Adrenal gland (tissue), 5 donors: ENCODE measurements at regions not wholly inside any gene's neighbourhood (a gene's known extent, or its start where the extent isn't known, plus 50 kb on each side); places are given as distances from the start of the nearest gene placed in this dataset.

ENCODE experiments used
- POLR2A ChIP-seq, 2 donors: fragments of 450-650 bp; IDR thresholded peaks; one replicate each; pipeline ENCODE4 v1.6.1; 2017; ENCODE audit warnings: antibody characterized with exemption in 2 of 2, mild to moderate bottlenecking in 2 of 2, moderate library complexity in 1 of 2
- TF ChIP-seq, protein P1 (sequence below), 6 experiments: fragments of 450-650 bp in 4 of 6; fragments of 200-600 bp in 2 of 6; sonication (generic) in 1 of 6; IDR thresholded peaks; 1 replicate in 5 of 6; 2 replicates in 1 of 6; pipeline versions ENCODE4 v1.5.1 to v1.8.0; 2016 to 2021; ENCODE audit warnings: antibody characterized with exemption in 6 of 6, mild to moderate bottlenecking in 2 of 6, moderate library complexity in 1 of 6
- donor health status: DM: no; HTN: no; CAD: no.

DNA sequence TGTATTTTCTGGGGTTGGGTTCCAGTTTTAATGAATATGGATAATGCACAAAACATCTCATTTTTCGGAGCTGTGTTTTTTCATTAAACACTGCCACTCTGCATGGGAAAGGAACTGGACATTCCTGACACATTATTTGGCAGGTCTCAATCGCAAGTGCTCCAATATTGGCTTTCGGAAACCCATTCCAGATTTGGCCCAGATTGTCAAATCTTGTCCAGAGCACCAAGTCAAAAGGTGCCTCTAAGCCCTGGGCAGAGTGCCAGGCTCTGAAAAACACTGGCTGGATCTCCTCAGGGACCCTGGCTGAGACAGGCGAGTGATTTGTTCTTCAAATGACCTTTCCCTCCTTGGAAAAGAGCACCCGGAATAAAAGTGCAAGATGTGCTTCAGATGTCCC, 68.4 kb upstream of the MRPS6 start:
- TF ChIP-seq, protein P1, sequence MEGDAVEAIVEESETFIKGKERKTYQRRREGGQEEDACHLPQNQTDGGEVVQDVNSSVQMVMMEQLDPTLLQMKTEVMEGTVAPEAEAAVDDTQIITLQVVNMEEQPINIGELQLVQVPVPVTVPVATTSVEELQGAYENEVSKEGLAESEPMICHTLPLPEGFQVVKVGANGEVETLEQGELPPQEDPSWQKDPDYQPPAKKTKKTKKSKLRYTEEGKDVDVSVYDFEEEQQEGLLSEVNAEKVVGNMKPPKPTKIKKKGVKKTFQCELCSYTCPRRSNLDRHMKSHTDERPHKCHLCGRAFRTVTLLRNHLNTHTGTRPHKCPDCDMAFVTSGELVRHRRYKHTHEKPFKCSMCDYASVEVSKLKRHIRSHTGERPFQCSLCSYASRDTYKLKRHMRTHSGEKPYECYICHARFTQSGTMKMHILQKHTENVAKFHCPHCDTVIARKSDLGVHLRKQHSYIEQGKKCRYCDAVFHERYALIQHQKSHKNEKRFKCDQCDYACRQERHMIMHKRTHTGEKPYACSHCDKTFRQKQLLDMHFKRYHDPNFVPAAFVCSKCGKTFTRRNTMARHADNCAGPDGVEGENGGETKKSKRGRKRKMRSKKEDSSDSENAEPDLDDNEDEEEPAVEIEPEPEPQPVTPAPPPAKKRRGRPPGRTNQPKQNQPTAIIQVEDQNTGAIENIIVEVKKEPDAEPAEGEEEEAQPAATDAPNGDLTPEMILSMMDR (IDR thresholded peaks at IDR 0.05), result no peak
- TF ChIP-seq POLR2A (IDR thresholded peaks at IDR 0.05), result no peak
